Right atrium auricular region (tissue), 2 donors: ENCODE measurements at regions not wholly inside any gene's neighbourhood (a gene's known extent, or its start where the extent isn't known, plus 50 kb on each side); places are given as distances from the start of the nearest gene placed in this dataset.
A peak's percentile ranks its signal among the peaks of the same experiment; 100 is the strongest.
"Not testable (repeated sequence)": the region's sequence is repeated elsewhere in the genome, so short reads cannot be mapped to it uniquely, and the experiment has no call there.

Experiments
- DNase-seq: peaks from one replicate; pipeline ENCODE4 v3.0.0-alpha.2; 2019; ENCODE audit warnings: low spot score
- H3K27ac ChIP-seq, 2 donors: fragments of 200-600 bp; sonication (generic); 1 replicate in 1 of 2; 2 replicates in 1 of 2; pipeline ENCODE4 v1.5.1; 2016 to 2019
- H3K27me3 ChIP-seq, 2 donors: fragments of 200-600 bp; sonication (generic); one replicate each; pipeline versions ENCODE4 v1.5.1 to v1.6.0; 2017 to 2019
- H3K36me3 ChIP-seq: fragments of 200-600 bp; sonication (generic); one replicate; pipeline ENCODE4 v1.5.1; 2016
- H3K4me1 ChIP-seq, 2 donors: fragments of 200-600 bp; sonication (generic); one replicate each; pipeline versions ENCODE4 v1.5.1 to v1.6.0; 2017 to 2019
- H3K4me3 ChIP-seq, 2 donors: fragments of 200-600 bp; sonication (generic); 1 replicate in 1 of 2; 2 replicates in 1 of 2; pipeline ENCODE4 v1.5.1; 2017 to 2019; ENCODE audit warnings: mild to moderate bottlenecking in 1 of 2, moderate library complexity in 1 of 2
- H3K9me3 ChIP-seq, 2 donors: fragments of 200-600 bp; sonication (generic); one replicate each; pipeline ENCODE4 v1.5.1; 2019
- TF ChIP-seq, protein P1 (sequence below), 2 donors: fragments of 200-600 bp; sonication (generic); IDR thresholded peaks; one replicate each; pipeline ENCODE4 v1.5.1; 2019; ENCODE audit warnings: antibody characterized with exemption in 2 of 2

DNA sequence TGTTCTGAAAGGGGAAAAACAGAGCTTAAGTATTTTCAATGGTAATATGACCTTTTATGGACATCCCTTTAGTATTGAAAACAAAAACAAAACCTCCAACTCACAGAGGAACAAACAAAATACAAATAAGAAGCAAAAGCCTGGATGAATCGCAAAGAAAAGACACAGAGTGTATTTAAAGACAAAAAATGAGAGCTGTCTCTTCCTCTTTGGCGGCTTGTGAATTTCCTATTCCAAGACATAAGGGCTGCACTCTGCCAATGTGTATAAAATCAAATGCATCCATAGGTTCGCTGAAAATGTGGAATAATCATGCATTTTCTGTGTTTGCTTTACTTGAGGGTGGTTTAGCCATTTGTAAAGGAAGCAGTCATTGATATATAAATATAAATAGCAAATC is 739.3 kb upstream of the ZNF608 start:
- no peak for DNase-seq
- TF ChIP-seq, protein P1, sequence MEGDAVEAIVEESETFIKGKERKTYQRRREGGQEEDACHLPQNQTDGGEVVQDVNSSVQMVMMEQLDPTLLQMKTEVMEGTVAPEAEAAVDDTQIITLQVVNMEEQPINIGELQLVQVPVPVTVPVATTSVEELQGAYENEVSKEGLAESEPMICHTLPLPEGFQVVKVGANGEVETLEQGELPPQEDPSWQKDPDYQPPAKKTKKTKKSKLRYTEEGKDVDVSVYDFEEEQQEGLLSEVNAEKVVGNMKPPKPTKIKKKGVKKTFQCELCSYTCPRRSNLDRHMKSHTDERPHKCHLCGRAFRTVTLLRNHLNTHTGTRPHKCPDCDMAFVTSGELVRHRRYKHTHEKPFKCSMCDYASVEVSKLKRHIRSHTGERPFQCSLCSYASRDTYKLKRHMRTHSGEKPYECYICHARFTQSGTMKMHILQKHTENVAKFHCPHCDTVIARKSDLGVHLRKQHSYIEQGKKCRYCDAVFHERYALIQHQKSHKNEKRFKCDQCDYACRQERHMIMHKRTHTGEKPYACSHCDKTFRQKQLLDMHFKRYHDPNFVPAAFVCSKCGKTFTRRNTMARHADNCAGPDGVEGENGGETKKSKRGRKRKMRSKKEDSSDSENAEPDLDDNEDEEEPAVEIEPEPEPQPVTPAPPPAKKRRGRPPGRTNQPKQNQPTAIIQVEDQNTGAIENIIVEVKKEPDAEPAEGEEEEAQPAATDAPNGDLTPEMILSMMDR (IDR thresholded peaks at IDR 0.05), result no peak
- H3K36me3 ChIP-seq, result no peaks in the 10 kb centered on the region
- peak overlapping the region; percentile 70 to 81 for H3K27ac ChIP-seq
- no peaks in the 10 kb centered on the region for H3K27me3 ChIP-seq
- peaks cover 0 to 20% of the 10 kb centered on the region in 2 donors for H3K4me1 ChIP-seq
- H3K4me3 ChIP-seq, result no peak overlapping the region
- no peaks in the 10 kb centered on the region for H3K9me3 ChIP-seq

DNA sequence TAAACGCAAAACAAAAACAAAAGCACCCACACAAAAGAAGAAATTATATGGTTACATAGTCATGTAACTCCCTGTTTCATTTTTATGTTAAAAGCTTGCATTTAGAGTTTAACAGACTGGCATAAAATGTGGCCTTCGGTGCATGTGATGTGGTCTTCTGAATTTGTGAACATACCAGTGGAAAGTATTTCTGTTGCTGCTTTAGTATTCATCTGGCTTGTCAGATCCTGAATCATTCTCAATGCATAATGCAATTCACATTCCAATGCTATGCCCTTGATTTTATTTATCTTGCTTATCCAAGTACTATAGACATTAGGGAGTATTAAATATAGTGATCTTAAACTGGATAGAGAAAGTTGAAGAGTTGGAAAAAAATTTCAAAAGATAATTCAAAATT is 740.2 kb upstream of the ZNF608 start:
- Histone ChIP-seq H3K4me3 (no peak overlapping the region), H3K36me3 (no peaks in the 10 kb centered on the region), H3K27me3 (no peaks in the 10 kb centered on the region), H3K4me1 (peaks cover 0 to 20% of the 10 kb centered on the region in 2 donors), H3K9me3 (no peaks in the 10 kb centered on the region), H3K27ac (no peak overlapping the region)
- TF ChIP-seq, protein P1 (IDR thresholded peaks at IDR 0.05), result no peak
- DNase-seq, result no peak

DNA sequence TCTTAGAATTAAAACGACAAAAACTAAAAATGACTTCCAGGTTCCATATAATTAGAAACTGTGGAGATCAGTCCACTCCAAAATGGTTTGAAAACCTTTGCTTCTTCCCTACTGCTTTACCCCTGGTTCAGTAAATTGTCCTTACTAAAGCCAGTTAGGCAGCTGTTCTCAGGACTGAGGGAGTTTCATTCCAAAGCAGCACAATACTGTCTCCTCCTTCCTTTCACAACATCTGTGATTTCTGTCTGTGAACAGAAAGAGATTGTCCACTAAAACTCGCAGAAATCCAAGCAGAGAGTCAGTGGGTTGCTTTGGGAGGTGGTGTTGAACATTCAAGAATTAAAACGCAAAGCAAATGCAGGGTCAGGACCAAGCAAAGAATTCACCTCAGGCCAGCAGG is 740.8 kb upstream of the ZNF608 start:
- Histone ChIP-seq H3K9me3 (no peaks in the 10 kb centered on the region), H3K27ac (no peak overlapping the region), H3K36me3 (no peaks in the 10 kb centered on the region), H3K4me1 (peaks cover 0 to 20% of the 10 kb centered on the region in 2 donors), H3K4me3 (no peak overlapping the region), H3K27me3 (no peaks in the 10 kb centered on the region)
- TF ChIP-seq, protein P1 (IDR thresholded peaks at IDR 0.05), result no peak
- DNase-seq, result no peak

DNA sequence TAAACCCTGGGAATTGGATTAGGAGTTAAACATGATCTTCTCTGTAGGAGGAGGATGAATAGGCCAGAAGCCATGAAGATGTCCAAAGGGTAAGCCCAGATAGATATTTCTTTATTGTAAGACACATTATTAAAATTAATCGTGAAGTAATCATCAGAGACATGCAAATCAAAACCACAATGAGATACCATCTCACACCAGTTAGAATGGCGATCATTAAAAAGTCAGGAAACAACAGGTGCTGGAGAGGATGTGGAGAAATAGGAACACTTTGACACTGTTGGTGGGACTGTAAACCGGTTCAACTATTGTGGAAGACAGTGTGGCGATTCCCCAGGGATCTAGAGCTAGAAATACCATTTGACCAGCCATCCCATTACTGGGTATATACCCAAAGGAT is 741.2 kb upstream of the ZNF608 start:
- H3K9me3 ChIP-seq, H3K36me3 ChIP-seq, H3K27ac ChIP-seq, H3K4me3 ChIP-seq, DNase-seq, H3K27me3 ChIP-seq: not testable (repeated sequence)
- peaks cover 0 to 20% of the 10 kb centered on the region in 2 donors for H3K4me1 ChIP-seq

DNA sequence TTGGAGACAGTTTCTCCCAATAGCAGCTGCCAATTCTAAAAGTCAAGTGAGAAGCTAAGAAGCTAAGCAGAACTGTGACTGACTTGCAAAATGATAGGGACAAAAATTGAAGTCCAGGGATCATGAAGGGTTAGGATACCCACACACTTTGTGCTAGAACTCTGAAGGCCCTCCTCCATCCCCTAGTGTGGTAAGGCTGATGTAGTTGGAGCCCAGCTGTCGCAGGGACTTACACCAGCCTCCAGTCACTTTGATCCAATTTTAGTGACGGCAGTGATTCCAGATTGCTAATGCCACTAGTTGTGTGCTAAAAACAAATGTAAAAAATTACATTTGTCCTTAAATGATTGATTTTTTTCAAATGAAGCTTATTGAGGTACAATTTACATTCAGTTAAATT is 742.7 kb upstream of the ZNF608 start:
- TF ChIP-seq, protein P1 (IDR thresholded peaks at IDR 0.05), result no peak
- H3K4me3 ChIP-seq, result no peak overlapping the region

DNA sequence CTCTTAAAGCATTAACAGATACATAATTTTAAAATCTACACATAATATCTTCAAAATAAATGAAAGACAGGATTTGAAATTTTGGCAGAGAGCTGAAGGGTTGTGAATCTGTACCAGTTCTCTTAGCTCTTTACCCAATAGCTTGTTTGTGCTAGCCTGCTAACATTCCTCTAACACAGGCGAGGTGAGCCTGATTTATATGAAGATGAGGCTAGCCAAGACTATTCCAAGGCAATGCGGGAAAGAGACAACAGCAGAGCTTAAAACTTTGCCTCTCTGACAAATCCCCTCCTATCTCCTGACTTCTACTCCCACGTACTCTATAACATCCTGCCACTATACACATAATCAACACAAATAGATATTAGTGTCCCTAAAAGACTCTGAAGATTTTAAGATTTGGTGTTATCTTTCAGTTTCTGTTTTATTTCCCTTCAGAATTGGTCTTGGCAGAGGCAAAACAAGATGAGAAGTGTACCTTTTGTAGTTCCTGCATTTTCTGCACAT is 745.6 kb upstream of the ZNF608 start:
- TF ChIP-seq, protein P1 (IDR thresholded peaks at IDR 0.05), result no peak
- no peak overlapping the region for H3K4me3 ChIP-seq
- H3K36me3 ChIP-seq, result no peaks in the 10 kb centered on the region
- DNase-seq, result no peak
- H3K4me1 ChIP-seq, result no peaks in the 10 kb centered on the region
- no peaks in the 10 kb centered on the region for H3K27me3 ChIP-seq
- H3K9me3 ChIP-seq, result peaks cover 0 to 8% of the 10 kb centered on the region in 2 donors
- H3K27ac ChIP-seq, result no peak overlapping the region

More for the DNA sequence above, 742.7 kb upstream of the ZNF608 start:
- no peak for DNase-seq
- Histone ChIP-seq H3K27ac (no peak overlapping the region), H3K36me3 (no peaks in the 10 kb centered on the region), H3K4me1 (peaks cover 0 to 20% of the 10 kb centered on the region in 2 donors), H3K9me3 (peaks cover 0 to 8% of the 10 kb centered on the region in 2 donors), H3K27me3 (no peaks in the 10 kb centered on the region)
